ENCODE measurements at regions not wholly inside any gene's neighbourhood (a gene's known extent, or its start where the extent isn't known, plus 50 kb on each side); places are given as distances from the start of the nearest gene placed in this dataset.

DNA sequence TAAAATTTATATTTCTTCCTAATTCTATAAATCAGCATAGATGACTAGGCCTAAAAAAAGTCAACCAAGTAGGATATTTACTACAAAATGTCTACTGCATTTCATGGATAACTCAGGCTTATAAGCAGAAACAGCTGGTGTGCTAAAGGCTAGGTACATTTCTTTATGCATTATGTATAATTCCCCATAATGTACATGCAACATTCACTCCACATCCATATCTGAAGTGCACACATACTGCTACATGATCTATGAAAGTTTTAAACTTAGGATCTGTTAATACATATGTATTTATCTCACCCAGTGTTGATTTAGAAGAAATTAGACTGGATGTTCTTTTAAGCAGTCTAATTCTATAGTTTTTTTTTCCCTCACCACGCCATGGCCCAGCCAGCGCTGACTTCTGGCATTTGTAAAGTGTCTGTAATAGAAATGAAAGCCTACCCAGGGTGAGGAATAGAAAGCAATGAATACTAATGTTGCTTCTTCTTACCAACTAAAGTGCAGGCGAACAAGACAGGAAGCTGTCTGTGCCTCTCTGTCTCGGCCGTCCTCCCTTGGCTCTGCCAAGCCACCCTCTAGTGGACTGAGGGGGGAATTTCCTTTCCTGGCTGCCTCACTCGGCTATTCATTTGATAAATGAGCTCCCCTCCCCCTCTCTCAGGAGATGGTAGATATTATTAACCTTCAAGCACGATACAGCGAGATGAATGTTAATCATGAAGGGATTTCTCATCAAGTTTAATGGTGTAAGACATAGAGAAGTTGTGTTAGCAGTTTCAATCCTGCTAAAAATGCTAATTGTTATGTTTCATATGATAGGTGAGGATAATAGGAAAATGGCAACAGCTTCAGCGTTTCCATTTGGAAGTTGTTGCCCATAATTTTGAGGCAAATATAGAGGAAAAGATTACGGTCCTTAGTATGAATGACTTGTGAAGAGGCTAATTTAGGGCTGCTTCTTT is 384.5 kb downstream of the MTX2 start:
- peak; percentile 66 for DNase-seq

DNA sequence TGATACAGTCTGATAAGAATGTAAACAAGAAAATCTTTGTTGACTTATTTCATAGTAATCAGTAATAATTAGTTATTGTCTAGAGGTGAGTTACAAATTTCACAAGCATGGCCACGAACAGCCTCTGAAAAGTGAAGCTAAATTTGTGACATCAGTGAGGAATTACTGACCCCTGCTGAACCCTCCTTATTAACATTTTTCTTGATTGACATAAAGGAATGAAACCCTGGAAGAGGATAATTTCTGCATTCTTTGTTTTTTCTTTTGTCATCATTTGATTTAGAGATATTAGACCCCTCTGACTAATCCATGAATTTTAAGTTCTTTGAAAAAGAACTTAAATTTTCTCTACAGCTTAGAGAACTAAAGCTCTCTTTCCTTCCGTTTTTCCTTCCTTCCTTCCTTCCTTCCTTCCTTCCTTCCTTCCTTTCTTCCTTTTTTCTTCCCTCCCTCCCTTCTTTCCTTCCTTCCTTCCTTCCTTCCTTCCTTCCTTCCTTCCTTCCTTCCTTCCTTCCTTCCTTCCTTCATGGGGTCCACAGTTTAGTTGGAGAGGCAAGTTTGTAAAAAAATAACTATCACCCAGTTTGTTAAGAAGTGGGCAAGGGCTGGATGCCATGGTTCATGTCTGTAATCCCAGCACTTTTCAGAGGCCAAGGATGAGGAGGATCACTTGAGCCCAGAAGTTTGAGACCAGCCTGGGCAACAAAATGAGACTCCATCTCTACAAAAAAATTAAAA is 387.0 kb downstream of the MTX2 start:
- no peak for DNase-seq

DNA sequence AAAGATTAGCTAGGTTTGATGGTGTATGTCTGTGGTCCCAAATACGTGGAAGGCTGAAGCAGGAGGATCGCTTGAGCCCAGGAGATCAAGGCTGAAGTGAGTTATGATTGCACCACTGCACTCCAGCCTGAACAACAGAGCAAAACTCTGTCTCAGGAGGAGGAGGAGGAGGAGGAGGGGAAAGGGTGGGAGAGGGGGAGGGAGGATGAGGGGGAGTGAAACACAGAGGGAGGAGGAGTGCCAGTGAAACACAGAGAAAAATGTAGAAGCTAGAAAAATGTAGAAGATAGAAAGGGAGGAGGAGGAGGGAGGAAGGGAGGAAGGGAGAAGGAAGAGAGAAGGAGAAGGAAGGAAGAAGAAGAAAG is 387.5 kb downstream of the MTX2 start:
- no peak for DNase-seq

DNA sequence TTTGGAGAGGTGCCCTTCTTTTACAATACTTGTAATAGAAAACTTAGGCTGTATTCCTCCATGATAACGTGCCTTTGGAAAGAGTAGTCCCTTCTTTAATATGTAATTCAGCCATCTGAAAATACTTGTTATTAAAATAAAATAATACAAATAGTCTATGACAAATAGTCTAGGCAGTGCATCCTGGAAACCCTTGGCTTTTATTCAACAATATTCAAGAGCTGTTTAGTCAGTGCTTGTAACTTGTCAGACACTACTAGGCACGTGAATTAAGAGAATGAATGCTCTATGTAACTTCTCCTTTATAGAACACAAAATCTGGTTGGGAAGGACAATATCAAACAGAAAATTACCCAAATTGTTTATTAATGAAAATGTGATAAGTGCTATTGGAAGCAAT is 388.2 kb downstream of the MTX2 start:
- no peak for DNase-seq

DNA sequence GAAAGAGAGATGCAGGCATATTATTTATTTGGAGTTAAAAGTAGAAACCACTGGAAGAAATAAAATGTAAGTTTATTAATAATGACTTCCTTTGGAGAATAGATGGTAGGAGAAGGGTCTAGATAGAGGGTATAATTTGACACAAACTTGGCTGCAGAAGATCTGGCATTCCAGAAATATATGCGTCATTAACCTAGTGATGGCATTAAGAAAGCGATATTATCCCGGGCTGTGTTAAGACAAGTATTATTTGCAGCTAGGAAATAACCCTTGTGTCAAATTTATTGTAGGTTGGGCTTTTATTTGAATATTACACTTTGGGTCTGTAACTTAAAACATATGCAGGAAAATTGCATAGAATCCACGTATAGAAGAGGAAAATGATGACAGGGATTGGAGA is 389.5 kb downstream of the MTX2 start:
- no peak for DNase-seq

DNA sequence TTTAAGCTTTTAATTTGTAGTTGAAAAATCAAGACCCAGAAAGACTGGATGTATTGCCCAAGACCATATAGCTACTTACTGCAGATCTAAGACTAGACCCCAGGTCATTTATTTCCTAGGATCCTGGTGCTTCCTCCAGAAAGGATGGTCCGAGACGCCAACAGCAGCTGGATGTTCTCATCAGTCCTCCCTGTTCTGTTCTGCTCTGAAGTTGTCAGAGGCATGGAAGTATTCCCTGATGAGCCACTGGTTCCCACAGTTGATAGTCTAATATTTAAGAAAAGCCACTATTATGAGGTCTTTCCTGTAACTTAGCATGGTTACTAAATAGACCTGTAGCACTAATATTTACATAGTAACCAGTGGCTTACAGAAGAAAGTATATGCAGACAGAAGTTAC is 393.5 kb downstream of the MTX2 start:
- DNase-seq, result no peak

DNA sequence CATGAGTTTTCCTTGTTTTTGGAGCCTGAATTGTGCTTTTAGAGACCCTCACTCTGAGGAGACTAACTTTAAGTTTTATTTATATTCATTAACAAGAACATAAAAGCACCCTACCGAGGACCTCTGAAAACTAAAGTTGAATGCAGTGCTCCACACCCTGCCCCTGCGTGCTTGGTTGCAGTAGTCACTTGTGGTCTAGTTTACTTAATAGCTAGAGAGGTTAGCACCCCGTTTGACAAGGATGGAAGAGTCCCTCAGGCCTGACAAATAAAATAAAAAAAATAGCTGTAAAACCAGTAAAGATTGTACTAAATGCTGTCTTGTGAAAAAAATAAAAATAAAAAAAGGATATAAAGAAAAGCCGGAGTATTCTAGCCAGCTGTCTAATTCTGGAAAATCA is 395.2 kb downstream of the MTX2 start:
- no peak for DNase-seq

DNA sequence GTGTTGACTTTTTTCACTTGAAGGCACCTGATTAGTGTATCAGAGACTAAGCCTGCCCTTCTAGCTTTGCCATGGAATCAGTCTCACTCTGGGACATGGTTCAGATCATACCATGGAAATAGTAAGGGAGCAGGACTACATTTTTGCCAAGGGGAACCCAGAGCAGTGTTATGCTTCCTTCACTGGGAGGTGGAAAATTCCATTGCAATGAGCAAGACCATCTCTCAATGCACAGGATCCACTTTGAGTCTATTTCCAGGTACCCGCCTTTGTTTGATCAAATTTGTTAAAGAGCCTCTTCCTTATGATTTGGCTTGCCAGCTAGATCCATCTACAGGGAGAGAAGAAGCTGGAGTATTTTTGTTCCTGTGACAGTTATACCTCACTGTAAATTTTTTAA is 395.8 kb downstream of the MTX2 start:
- DNase-seq, result no peak

DNA sequence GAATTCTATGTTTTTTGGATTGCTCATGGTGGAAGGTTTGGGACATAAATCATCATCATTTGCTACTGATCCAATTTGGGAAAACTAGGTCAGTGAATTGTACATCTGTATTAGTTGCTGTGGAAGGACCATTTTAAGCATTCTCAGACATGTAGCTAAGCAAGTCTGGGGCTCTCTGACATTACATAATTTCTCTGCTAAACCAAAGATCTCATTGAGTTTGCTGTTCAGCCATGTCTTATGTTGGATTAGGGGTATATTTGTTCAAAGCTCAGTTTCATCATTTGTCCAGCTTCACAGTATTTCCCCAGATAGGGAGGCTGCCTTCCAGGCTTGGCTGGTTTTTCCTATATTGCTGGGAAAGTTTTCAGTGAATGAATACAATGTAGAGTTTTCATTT is 399.7 kb downstream of the MTX2 start:
- no peak for DNase-seq

DNA sequence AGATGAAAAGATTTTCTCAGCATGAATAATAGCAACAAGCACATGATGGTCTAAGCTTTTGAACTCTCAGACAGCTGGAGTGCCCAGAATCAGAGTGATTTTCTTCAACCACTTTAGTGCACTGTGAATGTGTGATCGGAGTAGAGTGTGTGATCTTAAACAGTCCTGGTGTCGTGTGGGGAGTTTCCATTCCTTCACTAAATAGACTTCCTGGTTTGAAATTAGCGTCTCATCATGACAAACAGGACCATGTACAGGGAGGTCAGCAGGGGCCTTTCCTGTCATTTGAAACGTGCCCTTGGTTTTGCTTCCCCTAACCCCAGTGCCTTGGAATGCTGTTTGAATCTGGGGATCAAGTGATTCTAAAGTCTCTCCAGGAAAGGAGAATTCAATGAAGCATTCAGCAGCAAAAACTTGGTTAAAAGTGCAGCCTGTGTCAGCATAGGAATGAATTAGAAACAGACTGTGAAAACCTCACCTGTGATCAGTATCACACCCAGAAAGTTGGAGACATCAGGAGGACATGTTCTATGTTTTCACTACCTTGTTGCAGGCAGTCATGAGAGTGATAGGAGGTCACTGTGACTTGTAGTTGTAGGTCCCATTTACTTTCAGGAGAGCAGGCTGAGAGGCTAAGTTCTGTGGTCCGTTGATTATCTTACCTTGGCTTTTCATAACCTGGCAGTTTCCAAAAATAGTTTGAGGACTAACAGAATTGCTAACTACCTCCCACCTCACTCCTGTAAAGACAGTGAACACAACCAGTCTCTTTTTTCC is 400.3 kb downstream of the MTX2 start:
- DNase-seq, result no peak

DNA sequence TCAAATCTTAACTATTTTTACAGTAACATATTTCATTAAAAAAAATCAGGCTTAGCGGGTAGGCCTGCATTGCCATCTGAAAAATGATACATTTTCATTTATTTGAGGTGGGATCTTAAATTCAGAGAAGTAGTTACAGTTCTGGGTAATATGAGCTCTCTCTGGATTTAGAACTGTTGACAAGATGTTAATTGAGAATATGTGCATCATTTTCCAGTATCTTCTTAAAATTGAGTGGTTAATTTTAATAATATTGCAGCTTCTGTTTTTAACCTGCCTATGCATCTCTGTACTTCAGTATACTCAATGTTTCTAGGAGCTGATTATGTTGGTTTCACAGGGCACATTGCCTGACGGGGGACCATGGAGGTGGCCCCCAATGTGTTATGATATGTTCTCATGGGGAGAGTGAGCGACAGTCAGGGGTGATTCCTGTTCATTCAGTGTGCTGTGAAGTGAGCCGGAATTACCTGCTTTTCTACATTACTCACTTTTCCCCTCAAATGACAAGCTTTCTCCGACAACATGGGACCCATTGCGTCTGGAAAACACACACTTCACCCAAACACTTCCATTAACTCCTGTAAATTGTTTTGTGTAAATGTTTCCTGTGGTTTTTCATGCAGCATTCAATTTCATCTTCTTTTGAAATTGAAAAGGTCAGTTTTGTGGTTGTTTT is 406.2 kb downstream of the MTX2 start:
- DNase-seq, result no peak

DNA sequence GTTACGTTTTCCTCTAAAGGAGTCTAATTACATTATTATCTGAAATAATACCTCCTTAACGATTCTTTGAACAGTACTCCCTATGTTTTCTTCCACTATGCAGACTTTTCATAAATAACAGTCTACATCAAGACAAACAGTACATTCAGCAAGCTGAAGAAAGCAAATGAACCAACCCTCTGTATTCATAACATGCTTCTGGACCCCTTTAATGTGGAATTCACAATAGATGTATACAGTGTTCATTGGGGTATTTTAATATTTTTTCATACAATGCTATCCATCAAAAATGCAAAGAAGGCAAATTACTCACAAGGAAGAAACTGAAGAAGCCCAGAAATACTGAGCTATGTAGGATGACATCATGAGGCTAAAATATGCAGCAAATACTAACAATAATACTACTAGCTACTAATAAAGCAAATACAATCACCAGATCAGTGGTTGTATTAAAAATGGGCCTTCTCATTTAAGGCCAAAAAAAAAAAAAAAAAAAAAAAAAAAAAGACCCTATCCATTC is 408.6 kb downstream of the MTX2 start:
- no peak for DNase-seq

DNA sequence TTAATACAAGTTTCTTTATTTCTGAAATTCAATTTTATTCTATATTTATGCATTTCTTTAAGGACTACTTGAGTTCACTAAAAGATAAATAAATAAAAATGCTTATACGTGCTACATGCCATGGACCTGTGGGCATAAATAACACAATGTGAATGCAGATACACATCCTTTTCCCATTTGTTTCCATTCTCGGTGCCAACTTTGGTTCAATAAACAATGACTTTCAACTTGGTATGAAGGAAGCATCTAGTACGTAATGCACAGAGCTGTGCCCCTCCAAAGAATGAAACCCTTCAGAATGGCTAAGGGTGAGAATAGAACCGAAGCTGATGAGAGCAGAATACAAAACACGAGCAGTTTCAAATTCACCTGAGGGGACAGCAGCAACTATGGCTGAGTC is 409.3 kb downstream of the MTX2 start:
- DNase-seq, result no peak

DNA sequence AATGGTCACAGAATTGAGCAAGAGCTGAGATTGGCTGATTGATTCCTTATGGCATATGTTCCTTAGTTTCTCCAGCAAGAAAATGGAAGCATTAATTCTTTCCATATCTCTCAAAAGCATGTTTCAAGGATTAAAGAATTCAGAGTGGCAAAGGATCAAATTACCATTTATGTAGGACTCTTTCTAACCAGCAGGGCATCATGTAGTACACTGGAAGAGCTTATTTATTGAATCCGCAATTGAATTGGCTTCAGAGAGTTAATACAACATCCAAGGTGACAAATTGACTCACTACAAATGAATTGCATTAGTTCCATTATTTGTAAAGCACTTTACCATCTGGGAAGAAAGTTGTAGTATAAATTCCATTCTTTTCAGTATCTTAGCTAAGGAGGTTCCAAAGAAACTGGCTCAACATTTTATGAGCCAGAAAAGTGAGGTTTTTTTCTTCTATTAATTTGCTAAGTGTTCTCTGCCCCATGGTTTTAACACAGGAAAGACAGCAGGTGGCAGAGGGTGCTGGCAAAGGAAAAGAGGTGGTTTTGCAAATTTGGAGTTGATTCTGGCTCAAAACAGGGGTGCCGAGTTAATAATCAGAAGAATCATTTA is 409.9 kb downstream of the MTX2 start:
- DNase-seq, result no peak

DNA sequence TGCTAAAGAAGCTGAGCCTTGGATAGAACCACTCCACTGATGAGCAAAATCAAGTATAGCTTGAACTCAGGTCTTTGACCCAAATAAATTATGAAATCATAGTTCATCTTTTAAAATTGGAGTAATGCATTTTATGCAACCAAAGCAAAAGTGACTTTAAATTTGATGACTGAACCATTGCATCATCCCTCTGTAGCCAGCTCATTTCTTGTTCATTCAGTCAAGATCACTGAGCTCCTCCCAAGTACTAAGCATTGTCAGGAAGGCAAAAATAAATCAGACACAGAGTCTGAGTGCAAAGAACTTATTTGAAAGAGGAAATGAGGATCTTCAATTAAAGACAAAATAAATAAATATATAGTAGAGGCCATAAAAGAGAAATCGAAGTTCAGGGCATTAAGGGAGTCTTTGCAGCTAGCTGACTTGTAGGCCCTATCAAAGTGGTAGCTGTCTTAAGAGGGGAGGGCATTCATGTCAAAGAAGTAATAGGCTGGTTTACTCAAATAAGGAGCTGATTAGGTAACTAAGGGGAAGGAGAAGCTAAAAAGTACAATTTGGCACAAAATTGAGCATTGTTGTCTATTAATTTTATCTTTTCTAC is 411.8 kb downstream of the MTX2 start:
- no peak for DNase-seq

DNA sequence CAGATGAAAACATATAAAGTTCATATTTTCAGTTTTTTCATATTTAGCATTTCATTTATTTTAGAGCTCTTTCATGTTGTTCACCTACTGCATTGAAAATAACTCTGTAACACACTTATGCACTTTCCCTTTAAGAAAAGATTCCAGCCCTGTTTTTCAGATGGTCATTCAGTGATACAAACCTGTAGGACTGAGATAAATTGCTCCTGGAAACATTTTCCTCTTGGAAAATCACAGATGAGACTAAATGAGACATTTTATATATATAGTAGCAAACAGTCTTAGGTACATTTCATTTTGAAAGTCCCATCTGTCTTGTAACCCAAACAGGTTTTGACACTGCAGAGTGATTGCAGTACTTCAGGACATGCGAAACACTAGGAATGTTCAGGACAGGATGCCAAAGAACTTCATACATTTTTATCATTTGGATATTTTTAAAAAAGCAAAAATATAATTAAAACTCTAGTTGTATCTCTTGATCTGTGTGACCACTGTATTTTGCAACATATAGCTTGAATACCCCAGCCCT is 412.4 kb downstream of the MTX2 start:
- no peak for DNase-seq

DNA sequence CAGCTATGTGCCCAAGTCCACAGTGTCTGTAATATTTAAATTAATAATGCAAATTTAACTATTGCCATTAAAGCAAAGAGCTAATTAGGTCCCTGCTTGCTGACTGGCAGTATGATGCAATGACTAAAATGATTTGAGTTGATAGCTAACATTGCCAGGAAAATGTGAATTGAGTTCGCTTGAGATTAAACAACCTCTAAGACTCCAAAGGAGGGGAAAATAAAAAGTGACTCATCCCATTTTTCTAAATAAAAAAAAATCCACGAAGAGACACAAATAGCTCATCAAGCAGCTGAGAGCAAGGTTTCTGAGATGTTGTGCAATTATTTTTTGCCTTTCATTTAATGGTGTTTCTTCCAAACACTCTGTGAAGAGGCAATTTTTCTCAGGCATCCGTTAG is 413.0 kb downstream of the MTX2 start:
- no peak for DNase-seq

DNA sequence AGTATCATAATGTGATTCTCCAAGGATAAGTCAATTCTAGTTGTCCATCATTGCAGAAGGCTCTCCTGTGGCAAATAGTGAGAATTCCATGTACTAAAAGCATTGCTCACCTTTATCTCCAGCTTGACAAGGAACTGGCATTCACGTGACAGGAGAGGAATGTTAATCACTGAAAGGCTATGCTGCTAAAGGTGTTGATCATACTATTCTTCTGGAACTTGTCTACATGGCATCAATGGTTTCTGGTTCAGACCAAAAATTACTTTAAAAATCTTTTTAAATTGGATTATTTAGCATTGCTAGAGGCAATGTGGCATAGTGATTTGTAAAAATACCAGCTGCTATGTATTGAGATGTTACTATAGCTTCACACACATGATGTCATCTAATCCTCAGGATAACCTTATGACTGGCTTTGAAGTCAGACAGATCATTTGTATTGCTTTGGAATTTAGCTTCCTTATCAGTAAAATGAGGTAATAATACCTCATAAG is 414.4 kb downstream of the MTX2 start:
- DNase-seq, result no peak

DNA sequence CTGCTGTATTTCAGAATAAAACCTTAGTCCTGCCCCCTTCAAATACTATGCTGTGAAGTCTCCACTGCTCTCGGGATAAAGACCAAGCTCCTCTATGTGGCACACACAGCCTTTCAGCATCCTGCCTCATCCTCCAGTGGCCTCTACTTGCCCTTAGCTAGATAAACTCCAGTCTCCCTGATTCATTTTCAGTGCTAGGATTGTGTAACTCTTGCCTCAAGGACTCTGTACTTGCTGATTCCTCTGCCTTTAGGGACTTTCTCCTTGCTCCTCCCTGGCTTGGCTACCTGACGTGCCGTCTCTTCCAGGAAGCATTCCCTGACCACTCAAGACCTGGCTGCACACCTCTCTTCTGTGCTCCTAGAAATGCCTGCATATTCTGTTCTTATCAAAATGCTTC is 416.7 kb downstream of the MTX2 start:
- DNase-seq, result no peak

DNA sequence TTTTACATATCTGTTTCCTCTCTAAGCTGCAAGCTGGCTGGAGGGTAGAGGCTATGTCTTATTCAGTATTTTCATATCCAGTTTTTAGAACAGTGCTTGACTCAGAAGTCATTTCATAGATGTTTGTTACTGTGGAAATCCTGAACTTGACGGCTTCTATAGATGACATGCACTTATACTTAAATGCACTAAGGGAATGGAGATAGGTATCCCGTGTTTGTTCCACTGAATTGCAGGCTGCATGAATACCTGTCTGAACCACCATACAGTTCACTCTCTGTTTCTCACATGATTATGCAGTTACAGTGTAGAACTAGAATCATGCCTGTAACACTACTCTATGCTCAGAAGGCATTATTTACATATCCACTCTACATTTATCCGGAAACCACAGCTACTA is 417.1 kb downstream of the MTX2 start:
- DNase-seq, result no peak

DNA sequence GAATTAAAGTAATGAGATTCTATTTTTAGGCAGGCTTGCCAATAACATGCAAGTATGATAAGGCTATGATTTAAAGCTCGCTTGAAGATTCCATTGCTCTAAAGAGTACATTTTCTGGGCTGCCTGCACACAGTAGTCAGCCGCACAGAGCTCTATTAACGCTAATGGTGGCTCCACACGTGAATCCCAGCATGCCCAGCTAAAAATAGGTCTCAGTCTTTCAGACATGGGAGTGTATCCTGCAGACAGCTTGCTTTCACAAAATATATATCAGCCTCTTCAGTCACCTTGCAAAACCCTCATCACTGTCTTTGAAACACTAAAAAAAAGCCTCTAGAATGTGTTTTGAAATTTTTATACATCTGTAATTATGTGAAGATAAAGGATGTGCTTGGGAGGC is 418.1 kb downstream of the MTX2 start:
- DNase-seq, result no peak
